NCI-H524 (cell line): ENCODE measurements at regions not wholly inside any gene's neighbourhood (a gene's known extent, or its start where the extent isn't known, plus 50 kb on each side); places are given as distances from the start of the nearest gene placed in this dataset.

Source experiments
- DNase-seq, 2 experiments: peaks; one replicate each; lab custom pipeline; 2025; lab: John Stamatoyannopoulos, UW

- DNase-seq = no peak
These were observed 61.6 kb upstream of the DYRK2 start for GRCh38 chr12:67586951-67587350.

GRCh38 chr12:67589078-67589477 is 59.5 kb upstream of the DYRK2 start:
- DNase-seq = no peak

- DNase-seq = no peak
These were observed 58.3 kb upstream of the DYRK2 start for GRCh38 chr12:67590149-67590790.

- DNase-seq = no peak
These were observed 56.1 kb upstream of the DYRK2 start for GRCh38 chr12:67592228-67593011.

GRCh38 chr12:67593041-67593440 is 55.5 kb upstream of the DYRK2 start:
- DNase-seq = no peak

- DNase-seq = no peak
These were observed 54.8 kb upstream of the DYRK2 start for GRCh38 chr12:67593461-67594330.

- DNase-seq = no peak
These were observed 53.7 kb upstream of the DYRK2 start for GRCh38 chr12:67594888-67595287.

- DNase-seq = no peak
These were observed 53.2 kb upstream of the DYRK2 start for GRCh38 chr12:67595365-67595764.

- no peak for DNase-seq
These were observed 49.9 kb upstream of the DYRK2 start for GRCh38 chr12:67598598-67598997.
